GM23248 (cell line): ENCODE measurements at regions not wholly inside any gene's neighbourhood (a gene's known extent, or its start where the extent isn't known, plus 50 kb on each side); places are given as distances from the start of the nearest gene placed in this dataset.
A peak's percentile ranks its signal among the peaks of the same experiment; 100 is the strongest.

Source experiments
- DNase-seq: peaks from one replicate; pipeline ENCODE4 v3.0.0-alpha.2; 2015
- H2AFZ ChIP-seq: fragments of 200-600 bp; sonication (generic); 2 replicates; pipeline ENCODE4 v1.6.1; 2016; ENCODE audit warnings: antibody characterized with exemption
- H3F3A ChIP-seq: fragments of 200-600 bp; sonication (generic); 2 replicates; pipeline ENCODE4 v1.6.1; 2016; ENCODE audit warnings: mild to moderate bottlenecking, antibody characterized with exemption, mixed run types; ENCODE audit not compliant: insufficient read depth
- H3K27ac ChIP-seq: fragments of 200-600 bp; sonication (generic); 2 replicates; pipeline ENCODE4 v1.5.1; 2016; ENCODE audit warnings: mild to moderate bottlenecking
- H3K27me3 ChIP-seq: fragments of 200-600 bp; sonication (generic); replicated peaks from 2 replicates; pipeline ENCODE4 v1.6.1; 2016; ENCODE audit warnings: mild to moderate bottlenecking; ENCODE audit not compliant: insufficient read depth
- H3K36me3 ChIP-seq: fragments of 200-600 bp; sonication (generic); 2 replicates; pipeline ENCODE4 v1.6.1; 2016; ENCODE audit warnings: low read depth, mild to moderate bottlenecking
- H3K4me1 ChIP-seq: fragments of 200-600 bp; sonication (generic); 2 replicates; pipeline ENCODE4 v1.6.1; 2016; ENCODE audit warnings: mild to moderate bottlenecking; ENCODE audit not compliant: insufficient read depth
- H3K4me2 ChIP-seq: fragments of 200-600 bp; sonication (generic); one replicate; pipeline ENCODE4 v1.6.1; 2016; ENCODE audit warnings: mild to moderate bottlenecking; ENCODE audit not compliant: unreplicated experiment
- H3K4me3 ChIP-seq: fragments of 200-600 bp; sonication (generic); 2 replicates; pipeline ENCODE4 v1.5.1; 2016; ENCODE audit warnings: mild to moderate bottlenecking
- H3K79me2 ChIP-seq: fragments of 200-600 bp; sonication (generic); 2 replicates; pipeline ENCODE4 v1.6.1; 2016; ENCODE audit warnings: mild to moderate bottlenecking; ENCODE audit not compliant: insufficient read depth
- H3K9ac ChIP-seq: fragments of 200-600 bp; sonication (generic); 2 replicates; pipeline ENCODE4 v1.6.1; 2016; ENCODE audit warnings: mild to moderate bottlenecking
- H3K9me2 ChIP-seq: fragments of 200-600 bp; sonication (generic); 2 replicates; pipeline ENCODE4 v1.6.1; 2016; ENCODE audit warnings: mixed run types, mild to moderate bottlenecking, moderate library complexity; ENCODE audit not compliant: insufficient read depth
- H3K9me3 ChIP-seq: fragments of 200-600 bp; sonication (generic); one replicate; pipeline ENCODE4 v1.6.1; 2017; ENCODE audit warnings: low read depth
- H4K20me1 ChIP-seq: fragments of 200-600 bp; sonication (generic); 2 replicates; pipeline ENCODE4 v1.6.0; 2016; ENCODE audit not compliant: insufficient read depth
- EZH2 ChIP-seq: fragments of 200-600 bp; sonication (generic); IDR thresholded peaks from 2 replicates; pipeline ENCODE4 v1.6.1; 2018; ENCODE audit warnings: antibody characterized with exemption, mild to moderate bottlenecking; ENCODE audit not compliant: insufficient read depth, poor library complexity, severe bottlenecking
- EZH2phosphoT487 ChIP-seq: fragments of 200-600 bp; sonication (generic); IDR thresholded peaks from 2 replicates; pipeline ENCODE4 v1.6.1; 2018; ENCODE audit warnings: antibody characterized with exemption, moderate library complexity, mild to moderate bottlenecking, low read depth; ENCODE audit not compliant: insufficient read depth
- WGBS, 2 experiments: methylation state at CpG; one replicate each; pipeline ENCODE4 v1.1.6; 2015 to 2017; ENCODE audit warnings: low lambda C conversion rate in 2 of 2, low coverage in 1 of 2; ENCODE audit errors: missing lambda C conversion rate in 2 of 2; 5-methylcytosine and 5-hydroxymethylcytosine counted together
- in situ Hi-C: fragments of 300-500 bp; cut with MboI; formaldehyde crosslinking; loops from 2 replicates; pipeline ENCODE4 v1.15.0; 2020

DNA sequence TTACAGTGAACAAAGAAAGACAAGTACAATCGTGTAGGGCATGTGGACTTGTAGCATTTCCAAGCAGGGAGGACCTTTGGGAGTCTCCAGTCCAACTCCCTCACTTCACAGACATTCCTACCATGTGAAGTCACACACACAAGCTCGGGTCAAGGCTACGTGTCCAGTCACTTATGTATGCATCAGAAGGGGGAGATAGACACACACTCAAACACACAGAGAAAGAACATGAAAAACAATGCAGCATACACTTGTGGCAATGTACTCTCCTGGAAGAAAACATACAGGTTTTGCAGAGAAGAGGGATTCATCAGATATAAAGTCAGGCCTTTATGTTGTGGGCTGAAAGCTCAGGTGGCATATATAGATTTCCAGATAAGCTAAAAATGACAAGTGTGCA is 136.1 kb upstream of the MID1 start:
- H3K4me2 ChIP-seq, result peak overlapping the region; percentile 78
- H3K9me2 ChIP-seq, result no peaks in the 10 kb centered on the region
- H3F3A ChIP-seq, result peaks cover 29% of the 10 kb centered on the region
- H3K79me2 ChIP-seq, result no peaks in the 10 kb centered on the region
- H3K9ac ChIP-seq, result peak overlapping the region; percentile 69
- peak overlapping the region; percentile 64 for H3K4me3 ChIP-seq
- 0% methylated on average over 3 of the region's 3 CpGs for WGBS, 2 experiments
- H3K27me3 ChIP-seq, result no peaks in the 10 kb centered on the region
- peak overlapping the region; percentile 85 for H3K27ac ChIP-seq
- peak; percentile 85 for DNase-seq
- H3K4me1 ChIP-seq, result peaks cover 30% of the 10 kb centered on the region
- no peak overlapping the region for H2AFZ ChIP-seq
- H3K36me3 ChIP-seq, result no peaks in the 10 kb centered on the region
- no peaks in the 10 kb centered on the region for H3K9me3 ChIP-seq
- in situ Hi-C loops, result no loop called here
- H4K20me1 ChIP-seq, result no peaks in the 10 kb centered on the region
- TF ChIP-seq EZH2 (no peak), EZH2phosphoT487 (no peak)

DNA sequence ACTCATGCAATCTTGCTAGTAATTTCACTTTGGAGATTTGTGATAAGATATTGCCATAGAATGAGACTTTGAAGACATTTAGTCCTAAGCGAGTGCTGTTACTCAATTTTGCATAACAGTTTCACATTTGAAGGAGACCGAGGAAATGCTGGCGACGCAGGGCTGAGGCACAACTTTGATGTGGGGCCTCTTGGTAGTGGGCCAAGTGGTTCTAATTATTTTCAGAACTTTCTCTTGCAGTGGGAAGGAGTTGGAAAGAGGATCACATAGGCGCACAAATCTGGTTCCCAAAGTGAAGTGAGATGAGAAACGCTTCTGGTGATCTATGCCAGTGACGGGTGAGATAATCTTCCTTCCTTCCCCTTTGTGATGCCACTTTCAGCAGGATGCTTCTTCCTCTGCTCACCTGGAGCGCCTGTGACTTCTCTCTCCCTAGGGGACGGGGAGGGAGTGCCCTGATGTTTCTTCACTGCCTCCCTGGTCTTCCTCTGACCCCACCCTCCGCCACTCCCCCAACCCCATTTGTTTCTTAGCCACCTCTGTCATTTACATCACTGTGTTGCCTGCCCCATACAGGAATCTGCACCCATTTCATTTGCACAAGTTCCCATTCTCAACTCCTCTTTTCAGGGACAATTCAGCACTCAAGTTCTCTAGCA is 138.9 kb upstream of the MID1 start:
- H3K9ac ChIP-seq, result peak overlapping the region; percentile 21; the same call in 1 of the 2 replicates
- no peak overlapping the region for H3K27ac ChIP-seq
- peaks cover 29% of the 10 kb centered on the region for H3F3A ChIP-seq
- no peaks in the 10 kb centered on the region for H3K9me3 ChIP-seq
- peak overlapping the region; percentile 40; the same call in 1 of the 2 replicates for H3K4me3 ChIP-seq
- TF ChIP-seq EZH2 (no peak), EZH2phosphoT487 (no peak)
- H3K9me2 ChIP-seq, result no peaks in the 10 kb centered on the region
- peak overlapping the region; percentile 63 for H2AFZ ChIP-seq
- peaks cover 25% of the 10 kb centered on the region for H3K4me1 ChIP-seq
- 16% methylated on average over 7 to 10 of the region's 10 CpGs for WGBS, 2 experiments
- H4K20me1 ChIP-seq, result no peaks in the 10 kb centered on the region
- H3K4me2 ChIP-seq, result peak overlapping the region; percentile 42
- in situ Hi-C loops, result no loop called here
- no peaks in the 10 kb centered on the region for H3K36me3 ChIP-seq
- H3K79me2 ChIP-seq, result no peaks in the 10 kb centered on the region
- DNase-seq, result peak; percentile 36
- no peaks in the 10 kb centered on the region for H3K27me3 ChIP-seq

DNA sequence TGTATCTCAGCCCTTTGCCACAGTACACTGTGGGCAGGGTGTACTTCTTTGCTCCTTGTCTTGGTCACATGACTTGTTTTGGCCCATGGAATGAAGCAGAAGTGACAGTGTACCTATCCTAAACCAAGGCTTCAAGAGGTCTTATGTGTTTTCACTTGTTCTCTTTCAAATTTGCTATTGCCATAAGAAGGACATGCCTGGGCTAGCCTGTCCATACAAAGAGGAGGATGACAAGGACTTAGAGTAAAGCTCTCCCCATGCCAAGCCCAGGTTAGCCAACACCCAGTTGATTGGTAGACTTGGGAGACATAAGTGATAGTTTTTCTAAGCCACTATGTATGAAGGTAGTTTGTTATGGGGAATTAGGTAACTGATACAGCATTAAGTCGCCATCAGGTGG is 141.1 kb upstream of the MID1 start:
- H3K9ac ChIP-seq, result no peak overlapping the region
- no peak overlapping the region for H2AFZ ChIP-seq
- no peaks in the 10 kb centered on the region for H3K9me3 ChIP-seq
- WGBS, 2 experiments, result 94 to 100% methylated on average over 1 of the region's 1 CpG
- no peak overlapping the region for H3K4me3 ChIP-seq
- H3K27me3 ChIP-seq, result no peaks in the 10 kb centered on the region
- no peaks in the 10 kb centered on the region for H3K9me2 ChIP-seq
- no peaks in the 10 kb centered on the region for H4K20me1 ChIP-seq
- TF ChIP-seq EZH2phosphoT487, result no peak
- TF ChIP-seq EZH2, result no peak
- H3K27ac ChIP-seq, result no peak overlapping the region
- no peaks in the 10 kb centered on the region for H3K79me2 ChIP-seq
- H3K4me1 ChIP-seq, result peaks cover 6% of the 10 kb centered on the region; the same call in 1 of the 2 replicates
- DNase-seq, result no peak
- peaks cover 8% of the 10 kb centered on the region for H3F3A ChIP-seq
- no peak overlapping the region for H3K4me2 ChIP-seq
- in situ Hi-C loops, result no loop called here
- H3K36me3 ChIP-seq, result no peaks in the 10 kb centered on the region

DNA sequence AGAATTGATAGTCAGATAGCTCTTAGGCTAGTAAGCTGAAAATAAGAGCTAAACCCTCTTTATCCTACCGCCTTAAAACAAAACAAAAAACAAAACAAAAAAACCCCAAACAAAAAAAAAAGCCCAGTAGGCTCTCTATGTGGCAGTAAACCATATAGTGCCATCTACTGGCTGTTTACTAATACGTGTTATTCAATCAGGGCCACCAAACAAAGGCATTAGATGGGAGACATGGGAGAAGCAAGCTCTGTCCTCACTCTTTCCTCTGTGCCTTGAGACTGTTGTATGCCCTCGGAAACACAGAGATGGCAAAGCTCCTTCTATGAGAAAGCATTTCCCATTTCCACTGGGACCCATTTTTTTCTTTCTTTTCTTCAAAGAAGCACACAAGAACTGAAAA is 148.8 kb upstream of the MID1 start:
- WGBS, 2 experiments, result 0 to 5% methylated on average over 3 of the region's 3 CpGs
- H3K27ac ChIP-seq, result peak overlapping the region; percentile 72
- H2AFZ ChIP-seq, result peak overlapping the region; percentile 89
- in situ Hi-C loops, result no loop called here
- no peaks in the 10 kb centered on the region for H3K9me3 ChIP-seq
- DNase-seq, result peak; percentile 71
- H3K4me1 ChIP-seq, result peaks cover 11% of the 10 kb centered on the region
- no peak for TF ChIP-seq EZH2phosphoT487
- TF ChIP-seq EZH2, result no peak
- H3K79me2 ChIP-seq, result no peaks in the 10 kb centered on the region
- H3K9ac ChIP-seq, result peak overlapping the region; percentile 66
- no peaks in the 10 kb centered on the region for H3K9me2 ChIP-seq
- peak overlapping the region; percentile 92 for H3K4me2 ChIP-seq
- H3K27me3 ChIP-seq, result no peaks in the 10 kb centered on the region
- no peaks in the 10 kb centered on the region for H4K20me1 ChIP-seq
- H3K4me3 ChIP-seq, result peak overlapping the region; percentile 64
- H3F3A ChIP-seq, result 0 out of 2 replicates have a peak, but pooled peaks cover 6% of the 10 kb centered on the region
- H3K36me3 ChIP-seq, result no peaks in the 10 kb centered on the region
